ENCODE measurements at regions not wholly inside any gene's neighbourhood (a gene's known extent, or its start where the extent isn't known, plus 50 kb on each side); places are given as distances from the start of the nearest gene placed in this dataset.

- no peak for DNase-seq
These were observed 613.8 kb downstream of the BRD1 start for GRCh38 chr22:49213731-49214352.

GRCh38 chr22:49212466-49212865 lies 615.2 kb downstream of the BRD1 start:
- no peak for DNase-seq

GRCh38 chr22:49212002-49212401 lies 615.7 kb downstream of the BRD1 start:
- no peak for DNase-seq

GRCh38 chr22:49211176-49211575 lies 616.5 kb downstream of the BRD1 start:
- DNase-seq = no peak

GRCh38 chr22:49210606-49211005 lies 617.1 kb downstream of the BRD1 start:
- no peak for DNase-seq

- DNase-seq = peak; percentile 93
These were observed 618.0 kb downstream of the BRD1 start for GRCh38 chr22:49209452-49210195.

- DNase-seq = no peak
These were observed 618.9 kb downstream of the BRD1 start for GRCh38 chr22:49208768-49209252.

GRCh38 chr22:49208004-49208402 lies 619.7 kb downstream of the BRD1 start:
- no peak for DNase-seq

- DNase-seq = no peak
These were observed 620.4 kb downstream of the BRD1 start for GRCh38 chr22:49207008-49208003.

- no peak for DNase-seq
These were observed 621.4 kb downstream of the BRD1 start for GRCh38 chr22:49206281-49206680.

GRCh38 chr22:49205483-49205800 lies 622.2 kb downstream of the BRD1 start:
- no peak for DNase-seq

- DNase-seq = no peak
These were observed 622.8 kb downstream of the BRD1 start for GRCh38 chr22:49204599-49205482.

GRCh38 chr22:49203859-49204598 lies 623.6 kb downstream of the BRD1 start:
- no peak for DNase-seq

GRCh38 chr22:49203091-49203858 lies 624.4 kb downstream of the BRD1 start:
- no peak for DNase-seq

GRCh38 chr22:49202226-49202625 lies 625.4 kb downstream of the BRD1 start:
- no peak for DNase-seq

GRCh38 chr22:49201046-49201970 lies 626.4 kb downstream of the BRD1 start:
- no peak for DNase-seq

- no peak for DNase-seq
These were observed 628.4 kb downstream of the BRD1 start for GRCh38 chr22:49199224-49199623.

GRCh38 chr22:49198705-49199084 lies 629.0 kb downstream of the BRD1 start:
- DNase-seq = no peak

GRCh38 chr22:49197986-49198704 lies 629.5 kb downstream of the BRD1 start:
- DNase-seq = no peak
